CD4-positive, alpha-beta T cell treated with Interferon alpha-2 for 1 hour (primary cell): ENCODE measurements at regions not wholly inside any gene's neighbourhood (a gene's known extent, or its start where the extent isn't known, plus 50 kb on each side); places are given as distances from the start of the nearest gene placed in this dataset.
"Not testable (repeated sequence)": the region's sequence is repeated elsewhere in the genome, so short reads cannot be mapped to it uniquely, and the experiment has no call there.

ENCODE experiments used
- DNase-seq, 2 donors: peaks; one replicate each; pipeline ENCODE4 v3.0.0-alpha.2; 2020 to 2022

DNA sequence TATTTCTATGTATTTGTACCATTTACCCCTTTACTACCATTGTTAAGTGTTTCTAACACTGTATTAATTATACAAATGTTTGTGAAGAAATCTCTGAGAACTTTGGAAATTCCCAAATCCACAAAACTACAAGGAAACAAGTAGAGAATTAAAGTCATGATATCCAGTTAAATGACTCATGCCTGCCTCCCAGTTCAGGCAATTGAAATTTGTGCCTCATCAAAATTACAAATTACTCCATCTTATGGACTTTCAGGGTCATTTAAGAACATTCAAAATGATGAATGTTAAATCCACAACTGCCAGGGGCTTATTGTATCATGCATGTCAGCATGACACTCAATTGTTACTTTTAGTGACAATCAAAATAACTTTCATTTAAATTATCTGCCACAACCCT is 282.4 kb downstream of the ZNF326 start:
- no peak for DNase-seq

DNA sequence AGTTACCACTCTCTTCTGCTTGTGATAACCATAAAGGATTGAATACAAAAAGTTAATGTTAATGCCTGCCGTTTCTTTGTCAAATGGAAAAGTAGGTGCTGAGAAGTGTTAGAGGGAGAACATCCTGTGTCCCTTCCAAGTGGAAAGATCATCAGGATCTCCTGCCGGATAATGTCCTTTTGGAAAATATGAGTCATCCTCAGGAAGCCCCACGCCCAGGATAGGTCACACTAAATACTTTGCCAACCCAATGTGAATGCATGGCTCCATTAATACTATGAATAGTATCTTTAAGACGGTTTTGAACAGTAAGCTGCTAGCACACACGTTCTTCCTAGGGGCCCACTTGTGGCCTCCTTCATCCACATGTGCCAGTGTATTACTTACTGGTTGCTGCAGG is 279.5 kb downstream of the ZNF326 start:
- DNase-seq: no peak

DNA sequence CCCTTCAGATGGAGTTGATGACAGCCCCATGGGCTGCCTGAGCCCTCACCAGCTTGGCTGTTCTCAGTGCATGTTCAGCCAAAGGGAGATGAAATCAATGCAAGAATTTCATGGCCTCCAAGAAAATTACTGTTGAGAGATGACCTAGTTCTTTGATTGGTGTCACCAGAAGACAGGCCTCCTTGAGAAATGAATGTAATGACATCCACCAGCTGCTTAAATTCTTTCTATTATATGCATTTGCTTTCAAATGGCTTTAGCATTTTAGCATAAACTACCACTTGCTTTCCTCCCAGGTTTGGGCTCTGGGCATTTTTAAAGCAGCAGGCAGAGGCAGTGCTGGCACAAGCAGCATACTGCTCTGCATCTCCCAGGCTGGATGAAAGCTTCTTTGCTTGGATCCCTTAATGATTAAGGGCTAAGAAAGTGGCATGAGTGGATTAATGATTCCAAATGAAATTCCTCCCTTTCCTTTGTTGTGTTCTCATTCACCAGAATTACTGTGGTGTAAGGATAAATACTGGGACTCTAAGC is 278.4 kb downstream of the ZNF326 start:
- no peak for DNase-seq

DNA sequence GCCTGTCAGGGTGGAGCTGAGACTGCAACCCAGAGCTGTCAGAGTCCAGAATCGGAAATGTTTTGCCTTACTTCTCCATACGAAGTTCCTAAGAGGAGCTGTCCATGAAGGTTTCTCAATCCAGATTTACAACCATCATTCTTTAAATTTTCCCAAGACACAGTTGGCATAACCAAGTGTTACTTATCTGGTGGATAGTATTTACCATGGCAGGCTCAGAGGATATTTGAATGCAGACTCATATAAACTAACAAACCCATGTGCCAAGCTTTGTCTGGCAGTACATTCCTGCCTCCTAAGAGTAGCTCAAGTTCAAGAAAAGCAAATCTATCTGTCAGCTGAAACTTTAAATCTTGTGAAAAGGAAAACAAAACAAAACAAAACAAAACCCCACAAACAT is 267.9 kb downstream of the ZNF326 start:
- no peak for DNase-seq

DNA sequence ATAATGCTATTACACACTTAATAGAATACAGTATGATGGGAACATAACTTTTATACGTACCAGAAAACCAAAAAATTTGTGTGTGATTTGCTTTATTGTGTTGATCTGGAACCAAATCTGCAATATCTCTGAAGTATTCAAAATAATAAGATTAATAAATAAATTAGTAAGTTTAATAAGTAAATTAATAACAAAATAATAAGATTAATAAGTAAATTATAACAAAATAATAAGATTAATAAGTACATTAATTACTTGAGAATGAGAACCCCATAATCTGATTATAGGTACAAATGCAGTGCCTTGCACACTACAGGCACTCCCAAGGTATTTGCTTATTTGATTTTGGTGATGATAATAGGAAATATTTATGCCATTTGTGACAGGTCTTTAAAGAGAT is 267.4 kb downstream of the ZNF326 start:
- DNase-seq: no peak

DNA sequence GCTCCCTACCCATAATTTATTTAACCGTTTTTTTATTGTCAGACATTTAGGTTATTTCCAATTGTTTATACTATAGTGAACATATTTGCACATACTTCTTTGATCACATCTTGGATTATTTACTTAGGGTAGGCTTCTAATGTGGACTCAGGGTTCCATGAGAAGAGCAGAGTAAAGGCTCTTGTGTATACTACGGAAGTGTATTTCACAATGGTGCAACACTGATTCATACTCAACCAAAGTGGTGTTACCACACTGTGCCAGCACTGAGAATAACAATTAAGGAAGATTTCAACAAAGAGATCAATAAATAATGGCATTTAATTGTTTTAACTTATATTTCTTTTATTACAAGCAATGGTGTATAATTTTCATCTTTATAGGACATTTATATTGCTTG is 251.2 kb downstream of the ZNF326 start:
- DNase-seq: no peak

DNA sequence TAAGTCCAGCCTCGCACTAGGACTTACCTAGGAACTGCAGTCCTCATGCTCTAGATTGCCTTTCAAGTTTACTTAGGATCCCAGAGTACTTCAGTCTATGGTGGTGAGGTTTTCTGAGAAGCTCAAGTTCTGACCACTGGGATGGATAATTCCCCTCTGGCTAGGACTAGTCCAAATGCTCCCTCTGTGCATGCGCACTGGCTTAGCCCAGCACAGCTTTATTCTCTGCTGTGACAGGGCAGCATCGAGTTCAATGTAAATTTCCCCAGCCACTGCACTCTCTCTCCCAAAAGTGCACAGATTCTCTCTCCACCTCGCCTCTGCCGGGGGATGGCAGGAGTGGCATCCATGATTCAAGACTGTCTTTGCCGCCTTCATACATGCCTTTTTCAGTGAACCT is 241.6 kb downstream of the ZNF326 start:
- no peak for DNase-seq

DNA sequence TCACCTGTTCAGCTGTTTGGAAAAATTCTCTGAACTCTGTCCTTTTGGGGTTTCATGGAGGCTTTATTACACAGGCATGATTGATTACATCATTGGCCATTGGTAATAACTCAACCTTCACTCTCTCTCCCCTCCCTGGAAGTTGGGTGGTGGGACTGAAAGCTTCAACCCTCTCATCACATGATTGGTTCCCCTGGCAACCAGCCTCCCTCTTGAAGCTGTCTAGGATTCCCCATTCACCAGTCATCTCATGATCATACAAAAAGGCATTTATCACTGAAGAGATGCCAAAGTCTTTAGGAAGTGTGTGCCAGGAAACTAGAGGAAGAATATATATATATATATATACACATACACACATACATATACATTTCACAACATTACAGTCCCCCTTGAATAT is 228.5 kb downstream of the ZNF326 start:
- no peak for DNase-seq

DNA sequence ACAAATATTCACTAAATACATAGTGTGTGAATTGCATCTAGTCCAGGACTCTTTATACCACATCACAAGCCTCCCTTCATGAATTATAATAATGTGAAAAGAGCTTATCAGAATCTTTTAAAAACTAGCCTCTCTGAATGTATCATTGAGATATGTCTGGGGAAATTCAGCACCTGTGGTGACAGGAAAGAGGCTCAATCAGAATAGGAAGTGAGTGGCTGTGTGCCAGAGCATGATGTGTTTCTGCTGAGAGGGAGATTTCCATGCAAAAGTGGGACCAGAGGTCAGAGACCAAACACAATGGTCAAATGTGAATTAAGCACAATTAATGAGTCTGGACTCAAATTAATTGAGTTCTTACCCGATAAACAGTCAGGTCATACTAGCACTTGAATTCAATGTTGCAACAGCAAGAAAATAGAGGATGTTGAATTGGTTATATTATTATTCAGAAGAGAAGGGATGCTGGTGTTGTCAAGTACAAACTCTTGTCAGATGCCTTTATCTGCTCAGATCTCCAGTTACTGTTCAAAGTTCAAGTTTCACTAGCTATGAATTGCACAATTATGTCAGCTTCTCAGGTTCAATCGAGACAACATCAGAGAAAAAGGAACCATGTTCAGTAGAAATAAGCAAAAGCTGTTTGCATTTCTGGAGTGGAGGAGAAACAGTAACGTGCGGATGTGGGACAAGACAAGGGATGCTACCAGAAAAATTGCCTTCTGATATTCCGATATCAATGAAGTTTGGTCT is 226.2 kb downstream of the ZNF326 start:
- DNase-seq: no peak

DNA sequence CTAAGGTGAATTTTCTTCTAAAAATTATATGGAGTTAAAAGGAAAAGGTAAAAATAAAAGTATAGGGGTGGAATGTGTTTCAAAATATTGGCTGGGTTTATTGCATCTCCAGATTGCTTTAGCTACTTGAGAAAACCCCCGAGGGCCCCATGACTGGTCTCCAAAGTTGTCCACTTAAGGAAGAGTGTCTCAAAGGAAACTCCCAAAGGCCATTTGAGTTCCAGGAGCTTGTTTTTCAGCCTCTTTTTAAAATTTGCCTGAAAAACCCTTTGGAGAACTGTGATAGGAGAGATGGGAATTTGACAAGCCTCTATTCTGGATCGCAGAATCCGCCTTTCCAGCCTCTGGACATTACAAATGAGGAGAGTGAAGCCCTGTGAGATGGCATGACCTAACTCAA is 225.6 kb downstream of the ZNF326 start:
- DNase-seq: no peak

DNA sequence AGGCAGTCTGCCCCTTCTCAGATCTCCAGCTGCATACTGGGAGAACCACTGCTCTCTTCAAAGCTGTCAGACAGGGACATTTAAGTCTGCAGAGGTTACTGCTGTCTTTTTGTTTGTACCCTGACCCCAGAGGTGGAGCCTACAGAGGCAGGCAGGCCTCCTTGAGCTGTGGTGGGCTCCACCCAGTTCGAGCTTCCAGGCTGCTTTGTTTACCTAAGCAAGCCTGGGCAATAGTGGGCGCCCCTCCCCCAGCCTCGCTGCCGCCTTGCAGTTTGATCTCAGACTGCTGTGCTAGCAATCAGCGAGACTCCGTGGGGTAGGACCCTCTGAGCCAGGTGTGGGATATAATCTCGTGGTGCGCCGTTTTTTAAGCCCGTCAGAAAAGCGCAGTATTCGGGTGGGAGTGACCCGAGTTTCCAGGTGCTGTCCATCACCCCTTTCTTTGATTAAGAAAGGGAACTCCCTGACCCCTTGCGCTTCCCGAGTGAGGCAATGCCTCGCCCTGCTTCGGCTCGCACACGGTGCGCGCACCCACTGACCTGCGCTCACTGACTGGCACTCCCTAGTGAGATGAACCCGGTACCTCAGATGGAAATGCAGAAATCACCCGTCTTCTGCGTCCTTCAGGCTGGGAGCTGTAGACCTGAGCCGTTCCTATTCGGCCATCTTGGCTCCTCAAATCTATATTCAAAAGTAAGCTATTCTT is 224.4 kb downstream of the ZNF326 start:
- DNase-seq: not testable (repeated sequence)

DNA sequence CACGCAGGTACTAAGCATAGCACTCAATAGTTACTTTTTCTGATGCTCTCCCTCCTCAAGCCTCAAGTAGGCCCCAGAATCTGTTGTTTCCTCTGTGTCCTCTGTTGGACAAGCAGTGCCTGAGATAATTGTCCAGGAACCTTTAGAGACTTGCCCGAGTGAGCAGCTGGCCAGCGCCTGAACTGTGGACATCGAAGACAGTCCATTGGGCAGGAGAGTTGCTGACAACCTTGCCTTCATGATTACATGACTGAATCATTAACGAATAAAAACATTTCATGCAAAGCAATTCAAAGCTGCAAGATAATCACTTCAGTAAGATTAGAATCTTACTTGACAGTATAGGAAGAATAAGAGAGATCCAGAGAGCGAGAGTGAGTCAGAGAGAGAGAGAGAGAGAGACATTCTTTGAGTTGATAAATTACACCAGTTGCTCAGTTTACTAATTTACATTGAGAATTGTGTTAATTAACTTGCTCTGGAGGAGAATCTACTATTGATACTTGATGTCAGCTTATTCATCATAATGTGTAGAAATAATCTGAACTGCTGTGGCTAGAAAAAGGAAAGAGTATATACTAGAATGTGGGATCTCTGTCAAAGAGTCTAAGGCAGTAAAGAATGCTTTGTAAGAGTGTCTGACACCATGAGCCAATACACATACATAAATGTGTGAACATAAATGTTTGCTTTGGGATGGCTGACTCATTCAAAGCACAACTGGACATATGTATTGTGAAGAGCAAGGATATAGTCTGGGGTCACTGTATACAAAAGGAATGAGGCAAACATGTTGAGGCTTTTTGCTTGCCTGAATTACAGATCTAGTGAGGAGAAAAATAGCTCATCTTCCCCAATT is 216.0 kb downstream of the ZNF326 start:
- DNase-seq: no peak

DNA sequence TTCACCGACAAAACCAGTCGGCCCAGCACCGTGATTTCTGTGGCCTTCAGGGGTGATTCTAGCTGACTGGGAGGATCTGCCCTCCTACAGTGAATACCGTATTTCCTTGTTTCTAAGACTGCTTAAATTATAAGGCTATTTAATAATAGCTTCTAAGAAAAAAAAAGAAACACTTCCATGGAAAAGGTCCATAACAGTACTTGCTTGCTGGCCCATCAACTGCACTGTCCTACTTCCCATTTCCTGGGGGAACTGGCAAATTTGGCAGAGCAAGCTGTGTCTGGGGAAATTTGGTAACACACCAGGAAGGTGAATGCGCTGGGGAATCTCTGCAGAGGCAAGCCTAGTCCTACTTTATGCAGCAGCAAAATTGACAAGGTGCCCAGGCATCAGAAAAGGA is 214.0 kb downstream of the ZNF326 start:
- no peak for DNase-seq

DNA sequence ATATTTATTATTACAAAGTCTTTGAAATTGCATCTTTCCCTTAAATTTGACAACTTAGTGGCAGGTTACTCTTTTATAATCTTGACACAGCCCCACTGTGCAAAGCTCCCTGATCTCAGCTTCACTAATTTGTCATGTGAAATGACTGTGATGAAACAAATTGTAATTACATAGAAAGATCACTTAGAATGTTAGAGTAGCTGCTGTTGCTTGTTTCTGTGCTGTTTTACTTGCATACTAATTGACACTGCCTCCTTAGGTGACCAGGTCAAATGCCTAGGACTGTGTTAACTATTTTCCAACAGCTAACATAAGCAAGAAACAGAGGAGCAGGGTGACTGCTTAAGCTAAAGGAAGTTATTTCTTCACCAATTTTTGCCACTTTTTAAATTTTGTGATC is 211.3 kb downstream of the ZNF326 start:
- DNase-seq: no peak

DNA sequence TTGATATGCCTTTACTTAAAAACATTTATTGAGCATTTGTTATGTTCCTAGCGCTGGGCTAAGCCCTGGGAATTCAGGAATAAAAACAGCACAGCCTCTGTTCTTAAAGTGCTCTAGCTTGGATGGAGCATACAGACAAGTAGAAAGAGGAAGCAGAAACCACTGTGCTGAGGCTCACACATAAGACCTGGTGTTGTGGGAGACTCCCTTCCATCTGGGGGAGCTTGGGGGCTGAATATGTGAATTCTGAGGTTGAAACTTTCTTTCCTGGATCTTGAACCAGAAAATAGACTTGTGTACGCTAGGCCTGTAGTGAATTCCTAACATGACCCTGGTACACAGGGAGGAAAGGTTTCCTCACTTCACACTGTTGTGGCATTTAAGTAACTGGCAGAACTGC is 209.9 kb downstream of the ZNF326 start:
- DNase-seq: no peak

DNA sequence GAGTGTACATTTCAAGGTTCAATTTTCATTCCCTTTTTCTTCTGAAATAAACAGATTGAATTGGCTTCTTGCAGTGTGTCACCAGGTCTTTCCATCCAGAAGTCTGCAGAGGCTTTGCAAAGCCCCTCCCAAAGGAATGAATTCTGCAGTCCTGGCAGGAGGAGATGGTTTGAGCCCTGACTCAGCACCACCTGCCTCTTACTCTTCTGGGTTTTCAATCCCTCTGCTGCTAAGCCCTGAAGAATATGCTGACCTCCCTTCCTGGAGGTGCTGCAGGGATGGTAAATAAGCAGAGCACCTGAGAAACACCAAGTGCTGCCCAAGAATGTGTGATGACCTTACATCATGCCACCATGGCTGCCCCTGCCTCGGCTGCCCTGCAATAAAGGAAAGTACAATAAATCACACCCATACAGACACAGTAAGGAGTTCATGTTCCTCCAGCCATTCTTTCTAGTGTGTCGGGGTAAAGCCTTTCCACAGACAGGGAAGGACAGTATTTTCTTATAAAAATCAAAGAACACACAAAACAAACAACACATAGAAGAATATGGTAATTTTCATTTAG is 209.2 kb downstream of the ZNF326 start:
- DNase-seq: no peak

DNA sequence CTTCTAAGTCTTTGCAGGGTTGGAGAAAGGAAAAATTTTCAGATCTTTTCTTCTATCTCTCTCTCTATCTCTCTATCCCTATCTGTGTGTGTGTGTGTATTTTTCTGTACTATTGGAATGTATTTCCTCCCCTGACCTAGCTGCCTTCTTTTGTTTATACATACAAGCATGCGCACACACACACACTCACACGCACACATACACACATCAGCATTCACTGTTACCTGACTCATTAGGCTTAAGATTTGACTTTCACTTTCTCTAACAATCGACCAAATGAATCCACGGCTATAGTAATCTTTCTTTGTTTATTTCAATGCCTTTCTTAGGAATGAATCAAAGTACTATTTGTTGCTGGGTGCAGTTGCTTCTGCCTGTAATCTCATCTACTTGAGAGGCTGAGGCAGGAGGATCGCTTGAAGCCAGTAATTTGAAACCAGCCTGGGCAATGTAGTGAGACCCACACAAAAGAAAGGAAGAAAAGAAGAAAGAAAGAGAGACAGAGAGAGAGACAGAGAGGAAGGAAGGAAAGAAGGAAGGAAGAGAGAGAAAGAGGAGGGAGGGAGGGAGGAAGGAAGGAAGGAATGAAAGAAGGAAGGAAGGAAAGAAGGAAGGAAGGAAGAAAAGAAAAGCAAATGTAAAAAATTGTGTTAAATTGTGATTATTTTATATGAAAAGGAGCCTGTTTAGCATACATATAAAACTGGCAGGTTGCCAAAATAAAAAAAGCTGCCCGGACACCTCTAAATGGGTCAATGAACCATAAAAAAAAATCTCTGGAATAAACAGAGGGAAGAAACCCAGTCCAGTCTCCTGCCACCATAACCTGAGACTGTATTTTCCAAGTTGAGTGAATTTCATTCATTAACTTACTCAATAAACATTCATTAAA is 206.8 kb downstream of the ZNF326 start:
- no peak for DNase-seq

DNA sequence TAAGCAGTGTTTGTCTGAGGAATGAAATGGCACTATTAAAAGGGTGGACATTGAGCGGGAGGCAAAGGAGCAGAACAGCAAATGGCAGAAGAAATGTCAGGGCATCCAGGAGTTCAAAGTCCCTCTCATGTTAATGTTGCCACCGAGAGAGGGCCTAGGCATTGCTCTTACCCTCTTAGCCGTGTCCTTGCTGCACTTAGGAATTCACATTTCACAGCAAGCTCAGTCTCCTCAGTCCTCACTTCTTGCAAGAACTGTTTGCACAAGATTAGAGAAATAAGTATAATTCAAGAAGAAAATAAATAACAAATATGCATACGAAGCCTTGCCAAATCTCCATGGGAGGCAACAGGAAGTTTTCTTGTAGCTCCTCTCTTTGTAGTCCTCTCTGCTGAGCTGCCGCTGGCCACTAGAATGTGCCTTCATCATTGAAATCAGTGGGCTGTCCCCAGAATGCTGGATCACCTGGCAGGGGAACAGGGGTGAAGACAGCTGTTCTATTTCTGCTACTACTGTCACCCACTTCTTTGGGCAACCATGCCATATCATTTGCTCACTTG is 205.8 kb downstream of the ZNF326 start:
- DNase-seq: no peak

DNA sequence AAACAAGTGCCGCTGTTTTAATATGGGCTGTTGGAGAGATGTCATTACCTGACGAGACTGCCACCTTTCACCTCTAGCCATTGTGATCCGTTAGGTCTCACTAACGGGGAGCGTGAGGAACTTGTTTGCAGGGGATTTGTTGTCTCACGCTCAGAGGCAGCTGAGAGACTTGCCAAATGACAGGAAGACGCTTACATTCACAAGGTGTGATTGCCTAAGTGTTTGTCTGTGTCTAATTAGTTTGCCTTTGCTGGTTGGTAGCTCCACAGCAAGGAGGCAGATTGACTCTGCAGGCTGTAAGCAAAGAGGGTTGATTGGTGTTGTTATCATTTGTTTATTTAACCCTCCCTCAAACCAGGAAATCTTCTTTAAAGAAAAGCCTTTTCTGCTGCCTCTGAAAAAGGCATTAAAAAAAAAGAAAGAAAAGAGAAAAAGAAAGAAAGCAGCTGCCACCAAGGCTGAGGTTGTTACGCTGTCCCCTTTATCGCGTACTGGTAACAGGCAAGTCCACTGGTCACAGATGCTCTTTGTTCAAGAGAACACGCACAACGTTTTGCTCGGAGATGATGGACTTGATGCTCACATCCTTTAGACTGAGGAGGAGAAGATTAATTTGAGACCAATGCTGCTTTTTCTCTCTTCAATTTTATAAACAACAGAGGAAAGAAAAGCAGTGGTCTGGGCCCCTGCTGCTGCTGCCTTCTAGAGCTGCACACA is 203.9 kb downstream of the ZNF326 start:
- DNase-seq: no peak

DNA sequence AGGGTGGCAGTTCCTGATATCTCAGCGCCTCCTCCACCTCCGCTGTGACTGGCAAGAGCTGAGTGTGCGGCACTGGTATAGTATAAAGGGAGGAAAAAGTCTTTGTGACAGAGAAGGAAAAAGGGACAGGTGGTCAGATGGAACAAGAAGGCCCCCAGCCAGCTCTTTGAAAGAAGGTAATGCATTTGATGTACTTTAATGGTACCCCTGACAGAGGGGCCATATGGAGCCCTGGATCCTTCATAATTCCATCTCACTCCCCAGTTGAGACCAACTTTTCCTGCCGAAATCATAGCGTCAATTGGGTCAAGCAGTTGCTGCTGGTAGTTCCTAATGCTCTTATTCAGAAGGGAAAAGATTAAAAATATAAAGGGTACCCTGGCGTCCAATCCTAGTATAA is 198.2 kb downstream of the ZNF326 start:
- DNase-seq: no peak

DNA sequence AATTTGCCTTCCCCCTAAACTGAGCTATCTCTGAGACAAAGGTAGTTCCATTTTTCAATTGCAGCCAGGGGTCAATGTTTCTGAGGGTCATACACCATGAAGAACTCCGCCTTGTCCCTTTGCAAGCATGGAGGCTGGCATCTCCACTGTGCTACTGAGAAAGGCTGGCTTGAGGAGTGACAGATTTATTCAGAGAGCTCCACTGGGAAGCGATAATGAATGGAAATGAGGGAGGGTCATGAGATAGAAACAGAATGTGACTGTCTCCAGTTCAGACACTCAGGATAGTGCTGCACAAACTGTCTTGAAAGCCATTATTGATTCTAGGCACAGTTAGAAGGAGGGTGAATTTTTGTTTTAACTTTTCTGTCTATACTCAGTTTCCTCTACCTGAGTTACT is 197.5 kb downstream of the ZNF326 start:
- DNase-seq: no peak
